NT2/D1 (cell line): ENCODE measurements at regions not wholly inside any gene's neighbourhood (a gene's known extent, or its start where the extent isn't known, plus 50 kb on each side); places are given as distances from the start of the nearest gene placed in this dataset.

Experiments used
- DNase-seq: peaks from one replicate; pipeline ENCODE4 v3.0.0-alpha.2; 2011; ENCODE audit warnings: low read depth, low spot score
- H3K27me3 ChIP-seq: 2 replicates; pipeline ENCODE4 v1.6.0; 2011; ENCODE audit warnings: mild to moderate bottlenecking; ENCODE audit not compliant: insufficient read length, insufficient read depth
- H3K36me3 ChIP-seq: 2 replicates; pipeline ENCODE4 v1.6.1; 2011; ENCODE audit warnings: mild to moderate bottlenecking, low read length, mixed read lengths; ENCODE audit not compliant: insufficient read depth, insufficient read length
- H3K4me1 ChIP-seq: 2 replicates; pipeline ENCODE4 v1.5.1; 2011; ENCODE audit not compliant: insufficient read depth, insufficient read length
- H3K4me3 ChIP-seq: 2 replicates; pipeline ENCODE4 v1.5.1; 2011; ENCODE audit warnings: low read depth; ENCODE audit not compliant: insufficient read length
- H3K9ac ChIP-seq: 2 replicates; pipeline ENCODE4 v1.6.0; 2011; ENCODE audit warnings: low read depth; ENCODE audit not compliant: insufficient read length
- H3K9me3 ChIP-seq: 2 replicates; pipeline ENCODE4 v1.5.1; 2011; ENCODE audit warnings: mild to moderate bottlenecking, low read length; ENCODE audit not compliant: insufficient read depth
- SUZ12 ChIP-seq: IDR thresholded peaks from 2 replicates; pipeline ENCODE4 v1.6.1; 2011; ENCODE audit not compliant: insufficient read length, insufficient read depth; ENCODE audit errors: extremely low read depth
- YY1 ChIP-seq: IDR thresholded peaks from 2 replicates; pipeline ENCODE4 v1.6.1; 2011; ENCODE audit not compliant: insufficient read length, insufficient read depth
- ZNF274 ChIP-seq: IDR thresholded peaks from 2 replicates; pipeline ENCODE4 v1.6.1; 2011; ENCODE audit warnings: mild to moderate bottlenecking, low read depth, low read length

- TF ChIP-seq SUZ12 (no peak), ZNF274 (no peak), YY1 (no peak)
- no peak overlapping the region for H3K4me3 ChIP-seq
- no peaks in the 10 kb centered on the region for H3K9me3 ChIP-seq
- no peak overlapping the region for H3K9ac ChIP-seq
- H3K27me3 ChIP-seq = no peaks in the 10 kb centered on the region
- no peak for DNase-seq
- no peaks in the 10 kb centered on the region for H3K4me1 ChIP-seq
- no peaks in the 10 kb centered on the region for H3K36me3 ChIP-seq
Measured at GRCh38 chr20:7262803-7263202, 495.3 kb downstream of the BMP2 start.

- no peak for DNase-seq
- Histone ChIP-seq H3K4me3 (no peak overlapping the region), H3K4me1 (no peaks in the 10 kb centered on the region), H3K27me3 (no peaks in the 10 kb centered on the region), H3K9ac (no peak overlapping the region), H3K36me3 (no peaks in the 10 kb centered on the region), H3K9me3 (no peaks in the 10 kb centered on the region)
- TF ChIP-seq YY1 (no peak), ZNF274 (no peak), SUZ12 (no peak)
Measured at GRCh38 chr20:7264137-7264536, 496.7 kb downstream of the BMP2 start.

GRCh38 chr20:7269452-7269851 is 502.0 kb downstream of the BMP2 start:
- no peak overlapping the region for H3K4me3 ChIP-seq
- no peaks in the 10 kb centered on the region for H3K27me3 ChIP-seq
- H3K9ac ChIP-seq = no peak overlapping the region
- no peak for DNase-seq
- H3K36me3 ChIP-seq = no peaks in the 10 kb centered on the region
- TF ChIP-seq SUZ12 (no peak), ZNF274 (no peak), YY1 (no peak)
- no peaks in the 10 kb centered on the region for H3K4me1 ChIP-seq
- H3K9me3 ChIP-seq = no peaks in the 10 kb centered on the region

DNA sequence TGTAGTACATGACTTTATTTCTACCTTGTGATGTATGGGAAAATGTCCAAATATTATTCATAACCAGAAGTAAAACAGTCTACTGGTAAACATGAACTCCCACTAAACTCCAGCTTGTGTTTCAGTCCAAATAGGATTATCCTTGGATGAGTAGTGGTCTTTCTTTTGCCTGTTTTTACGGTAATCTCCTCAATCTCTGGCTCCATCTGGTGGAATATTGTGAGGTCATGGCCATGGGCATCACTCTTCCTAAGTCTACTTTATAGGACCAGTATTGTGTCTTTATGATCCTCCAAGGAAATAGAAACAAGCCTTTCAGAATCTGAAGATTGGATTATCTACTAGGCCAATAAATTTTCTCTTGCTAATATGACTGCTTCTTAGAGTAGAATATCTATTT is 505.0 kb downstream of the BMP2 start:
- Histone ChIP-seq H3K27me3 (no peaks in the 10 kb centered on the region), H3K4me3 (no peak overlapping the region), H3K36me3 (no peaks in the 10 kb centered on the region), H3K9ac (no peak overlapping the region), H3K4me1 (no peaks in the 10 kb centered on the region), H3K9me3 (no peaks in the 10 kb centered on the region)
- DNase-seq = peak; percentile 33
- TF ChIP-seq YY1 = no peak
- no peak for TF ChIP-seq ZNF274
- no peak for TF ChIP-seq SUZ12

DNA sequence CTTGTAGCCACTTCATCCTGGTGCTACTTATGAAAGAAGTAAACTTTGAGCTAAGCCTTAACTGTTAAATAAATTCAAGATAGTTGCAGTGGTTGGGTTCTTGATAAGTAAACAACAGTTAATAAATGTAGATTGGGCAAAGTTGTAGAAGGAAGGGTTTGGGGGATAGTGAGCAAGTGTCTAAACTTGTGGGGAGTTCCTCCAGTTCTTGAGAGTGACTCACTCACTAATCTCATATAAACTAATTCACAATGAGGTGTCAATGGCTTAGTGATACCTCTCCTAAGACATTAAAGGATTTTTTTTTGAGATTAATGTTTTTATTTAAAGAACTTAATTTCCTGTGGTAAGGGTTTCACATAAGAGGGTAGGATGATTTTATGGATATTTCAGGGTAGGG is 507.4 kb downstream of the BMP2 start:
- no peak for DNase-seq
- TF ChIP-seq YY1 = no peak
- TF ChIP-seq ZNF274 = no peak
- no peak for TF ChIP-seq SUZ12
- H3K9me3 ChIP-seq = no peaks in the 10 kb centered on the region

GRCh38 chr20:7275645-7276237 is 508.3 kb downstream of the BMP2 start:
- H3K9me3 ChIP-seq = no peaks in the 10 kb centered on the region
- no peak overlapping the region for H3K4me3 ChIP-seq
- DNase-seq = no peak
- H3K9ac ChIP-seq = no peak overlapping the region
- TF ChIP-seq YY1 (no peak), SUZ12 (no peak), ZNF274 (no peak)
- H3K4me1 ChIP-seq = no peaks in the 10 kb centered on the region
- H3K36me3 ChIP-seq = no peaks in the 10 kb centered on the region
- no peaks in the 10 kb centered on the region for H3K27me3 ChIP-seq

More for the DNA sequence above, 507.4 kb downstream of the BMP2 start:
- no peaks in the 10 kb centered on the region for H3K27me3 ChIP-seq
- H3K36me3 ChIP-seq = no peaks in the 10 kb centered on the region
- no peaks in the 10 kb centered on the region for H3K4me1 ChIP-seq
- no peak overlapping the region for H3K4me3 ChIP-seq
- no peak overlapping the region for H3K9ac ChIP-seq

DNA sequence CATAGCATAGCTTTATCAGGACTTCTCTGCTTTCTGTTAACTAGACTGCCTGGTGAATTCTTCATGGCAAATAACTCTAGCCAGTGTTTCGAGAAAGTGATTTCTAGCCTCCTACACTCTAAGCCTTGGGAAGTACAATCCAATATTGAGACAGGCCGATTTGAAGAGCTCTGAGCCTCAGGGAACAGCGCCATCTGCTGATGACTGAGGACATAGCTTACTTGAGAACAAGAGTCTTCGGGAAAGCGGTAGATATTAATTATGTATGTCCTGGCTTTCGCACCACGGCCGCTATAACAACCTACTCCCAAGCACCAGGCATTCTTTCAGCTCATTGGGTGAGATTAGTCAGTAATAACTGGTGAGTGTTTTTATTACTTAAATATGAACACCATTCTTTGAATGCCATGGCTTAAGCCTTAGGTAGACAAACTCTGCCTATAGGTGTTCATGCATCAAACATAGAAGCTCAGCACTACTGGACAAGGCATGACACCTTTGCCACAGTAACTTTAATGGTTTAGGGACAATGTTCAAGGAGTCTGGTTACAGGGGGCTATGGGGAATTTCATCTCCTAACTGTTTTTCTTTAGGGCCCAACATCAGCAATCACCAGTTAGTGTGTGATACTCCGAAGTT is 518.6 kb downstream of the BMP2 start:
- no peak overlapping the region for H3K4me3 ChIP-seq
- no peak for TF ChIP-seq SUZ12
- no peaks in the 10 kb centered on the region for H3K27me3 ChIP-seq
- no peaks in the 10 kb centered on the region for H3K4me1 ChIP-seq
- H3K9ac ChIP-seq = no peak overlapping the region
- peak; percentile 79 for DNase-seq
- H3K9me3 ChIP-seq = no peaks in the 10 kb centered on the region
- H3K36me3 ChIP-seq = no peaks in the 10 kb centered on the region
